Breast epithelium (tissue), 3 donors: ENCODE measurements at regions not wholly inside any gene's neighbourhood (a gene's known extent, or its start where the extent isn't known, plus 50 kb on each side); places are given as distances from the start of the nearest gene placed in this dataset.

Source experiments
- POLR2AphosphoS5 ChIP-seq, 3 donors: sonication (generic); formaldehyde crosslinking; IDR thresholded peaks; one replicate each; pipeline ENCODE4 v1.6.1; 2017; ENCODE audit warnings: antibody characterized with exemption in 3 of 3
- TF ChIP-seq, protein P1 (sequence below), 3 donors: fragments of 450-650 bp; IDR thresholded peaks; one replicate each; pipeline ENCODE4 v1.5.1; 2016 to 2017; ENCODE audit warnings: antibody characterized with exemption in 3 of 3, mild to moderate bottlenecking in 3 of 3, moderate library complexity in 3 of 3

DNA sequence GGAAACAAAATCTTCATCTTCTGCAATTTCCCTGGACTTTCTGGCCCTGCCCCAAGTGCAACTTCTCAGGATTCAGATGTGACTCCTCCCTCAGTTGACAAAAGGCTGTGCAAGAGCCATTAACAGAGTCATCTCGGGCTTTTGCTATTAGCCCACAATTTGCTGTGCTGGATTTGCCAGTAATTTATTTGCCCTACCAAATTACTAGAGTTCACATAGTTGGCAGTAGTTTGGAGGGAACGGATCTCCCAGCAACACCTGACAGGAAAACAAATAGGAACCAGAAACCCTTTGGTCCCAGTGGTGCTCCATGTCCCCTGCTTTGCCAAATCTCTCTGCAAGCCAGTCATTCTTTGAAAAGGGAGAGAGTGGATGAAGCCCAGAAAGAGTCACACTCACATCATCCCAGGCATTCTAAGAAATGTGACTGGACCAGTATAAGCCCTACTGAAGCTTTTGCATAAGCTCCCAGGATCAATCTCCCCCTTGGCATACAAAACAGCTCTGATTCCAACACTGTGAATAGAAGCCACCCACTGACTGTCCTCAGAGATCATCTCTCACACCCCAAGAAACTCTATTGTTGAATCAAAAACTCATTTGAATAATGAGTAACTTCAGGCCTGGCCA, 350.1 kb upstream of the NBEA start:
- TF ChIP-seq, protein P1, sequence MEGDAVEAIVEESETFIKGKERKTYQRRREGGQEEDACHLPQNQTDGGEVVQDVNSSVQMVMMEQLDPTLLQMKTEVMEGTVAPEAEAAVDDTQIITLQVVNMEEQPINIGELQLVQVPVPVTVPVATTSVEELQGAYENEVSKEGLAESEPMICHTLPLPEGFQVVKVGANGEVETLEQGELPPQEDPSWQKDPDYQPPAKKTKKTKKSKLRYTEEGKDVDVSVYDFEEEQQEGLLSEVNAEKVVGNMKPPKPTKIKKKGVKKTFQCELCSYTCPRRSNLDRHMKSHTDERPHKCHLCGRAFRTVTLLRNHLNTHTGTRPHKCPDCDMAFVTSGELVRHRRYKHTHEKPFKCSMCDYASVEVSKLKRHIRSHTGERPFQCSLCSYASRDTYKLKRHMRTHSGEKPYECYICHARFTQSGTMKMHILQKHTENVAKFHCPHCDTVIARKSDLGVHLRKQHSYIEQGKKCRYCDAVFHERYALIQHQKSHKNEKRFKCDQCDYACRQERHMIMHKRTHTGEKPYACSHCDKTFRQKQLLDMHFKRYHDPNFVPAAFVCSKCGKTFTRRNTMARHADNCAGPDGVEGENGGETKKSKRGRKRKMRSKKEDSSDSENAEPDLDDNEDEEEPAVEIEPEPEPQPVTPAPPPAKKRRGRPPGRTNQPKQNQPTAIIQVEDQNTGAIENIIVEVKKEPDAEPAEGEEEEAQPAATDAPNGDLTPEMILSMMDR (IDR thresholded peaks at IDR 0.05): no peak
- no peak for TF ChIP-seq POLR2AphosphoS5 (IDR thresholded peaks at IDR 0.05)
